HepG2 (cell line): ENCODE measurements at regions not wholly inside any gene's neighbourhood (a gene's known extent, or its start where the extent isn't known, plus 50 kb on each side); places are given as distances from the start of the nearest gene placed in this dataset.
"Not testable (repeated sequence)": the region's sequence is repeated elsewhere in the genome, so short reads cannot be mapped to it uniquely, and the experiment has no call there.

ENCODE experiments used
- ATF7 ChIP-seq, 2 experiments: fragments of 450-650 bp in 1 of 2; sonication (generic) in 1 of 2; formaldehyde crosslinking in 1 of 2; IDR thresholded peaks; 2 replicates each; pipeline versions ENCODE4 v1.4.0 to v1.6.1; 2016 to 2020; ENCODE audit warnings: antibody characterized with exemption in 1 of 2, mild to moderate bottlenecking in 1 of 2, missing genetic modification reagents in 1 of 2
- CREB1 ChIP-seq, 2 experiments: fragments of 450-650 bp in 1 of 2; IDR thresholded peaks; 2 replicates each; pipeline ENCODE4 v1.6.1; 2016 to 2017; ENCODE audit warnings: control low read depth in 1 of 2, mild to moderate bottlenecking in 1 of 2, missing compliant biosample characterization in 1 of 2, missing genetic modification characterization in 1 of 2
- CTCF ChIP-seq: sonication (generic); formaldehyde crosslinking; IDR thresholded peaks from 2 replicates; pipeline ENCODE4 v1.5.0; 2020; ENCODE audit warnings: mild to moderate bottlenecking, missing genetic modification reagents, moderate library complexity
- MIER2 ChIP-seq: IDR thresholded peaks from 2 replicates; pipeline ENCODE4 v1.6.1; 2016; ENCODE audit warnings: missing biosample characterization, missing genetic modification reagents
- NFIB ChIP-seq: sonication (generic); formaldehyde crosslinking; IDR thresholded peaks from 2 replicates; pipeline ENCODE4 v1.9.0; 2021; ENCODE audit warnings: missing genetic modification reagents, mild to moderate bottlenecking, borderline replicate concordance
- POLR2AphosphoS5 ChIP-seq: IDR thresholded peaks from 2 replicates; pipeline ENCODE4 v1.6.1; 2012; ENCODE audit warnings: low read depth, low read length
- RBFOX2 ChIP-seq: fragments of 200-400 bp; formaldehyde crosslinking; IDR thresholded peaks from 2 replicates; pipeline ENCODE4 v1.6.1; 2017; ENCODE audit warnings: low read depth, mild to moderate bottlenecking, low read length
- RNF2 ChIP-seq: fragments of 450-650 bp; conservative IDR thresholded peaks from 2 replicates; pipeline ENCODE4 v1.6.1; 2016; ENCODE audit warnings: low read depth
- ZFP36 ChIP-seq: fragments of 150-350 bp; IDR thresholded peaks from 2 replicates; pipeline ENCODE4 v1.6.1; 2018; ENCODE audit warnings: borderline replicate concordance, low read length, low read depth; ENCODE audit not compliant: partially characterized antibody
- ZNF234 ChIP-seq: sonication (generic); formaldehyde crosslinking; conservative IDR thresholded peaks from 2 replicates; pipeline ENCODE4 v1.5.1; 2020; ENCODE audit warnings: mild to moderate bottlenecking, missing genetic modification reagents
- ZNF317 ChIP-seq: sonication (generic); formaldehyde crosslinking; IDR thresholded peaks from 2 replicates; pipeline ENCODE4 v1.5.0; 2020; ENCODE audit warnings: mild to moderate bottlenecking, missing genetic modification reagents
- ZNF629 ChIP-seq: sonication (generic); formaldehyde crosslinking; conservative IDR thresholded peaks from 2 replicates; pipeline ENCODE4 v1.5.0; 2020; ENCODE audit warnings: missing genetic modification reagents
- ZSCAN12 ChIP-seq: sonication (generic); formaldehyde crosslinking; IDR thresholded peaks from 2 replicates; pipeline ENCODE4 v1.9.0; 2021; ENCODE audit warnings: mild to moderate bottlenecking, missing genetic modification reagents
- ZSCAN20 ChIP-seq: sonication (generic); formaldehyde crosslinking; IDR thresholded peaks from 2 replicates; pipeline ENCODE4 v1.4.0; 2020; ENCODE audit warnings: missing genetic modification reagents, mild to moderate bottlenecking, borderline replicate concordance

GRCh38 chrX:9377216-9377615, 87.6 kb upstream of the TBL1X start:
- not testable (repeated sequence) for TF ChIP-seq ZSCAN20; ZSCAN12 (CRISPR knock-in tag); RBFOX2; ZFP36; ZNF234 (CRISPR knock-in tag); ZNF317 (CRISPR knock-in tag); CREB1 (IDR thresholded peaks at IDR 0.05); CREB1 (CRISPR knock-in tag; IDR thresholded peaks at IDR 0.05); CTCF (CRISPR knock-in tag); NFIB; MIER2; ZNF629; ATF7 (IDR thresholded peaks at IDR 0.05); ATF7 (CRISPR knock-in tag; IDR thresholded peaks at IDR 0.05); RNF2; POLR2AphosphoS5
